ENCODE measurements at regions not wholly inside any gene's neighbourhood (a gene's known extent, or its start where the extent isn't known, plus 50 kb on each side); places are given as distances from the start of the nearest gene placed in this dataset.

GRCh38 chr6:80456724-80457438, 350.4 kb downstream of the BCKDHB start:
- no TSS peak for BruUV-seq (replicated peaks)
- intact Hi-C loops (cut with micrococcal nuclease; ENCODE audit: unreplicated experiment) = no loop called here
- Histone ChIP-seq H3K4me3 (ENCODE audit: low read depth, low read length, poor library complexity, severe bottlenecking) (no peak overlapping the region), H3K27ac (ENCODE audit: low read depth, low read length, poor library complexity, severe bottlenecking) (no peak overlapping the region), H3K36me3 (ENCODE audit: insufficient read depth, low read length, poor library complexity, severe bottlenecking) (no peaks in the 10 kb centered on the region), H3K4me1 (ENCODE audit: insufficient read depth, low read length, poor library complexity, severe bottlenecking) (no peaks in the 10 kb centered on the region), H3K9me3 (ENCODE audit: low read depth, low read length, poor library complexity, severe bottlenecking) (no peaks in the 10 kb centered on the region), H3K27me3 (replicated peaks; ENCODE audit: insufficient read depth, low read depth, low read length, poor library complexity) (no peaks in the 10 kb centered on the region)
- TF ChIP-seq, protein P1, sequence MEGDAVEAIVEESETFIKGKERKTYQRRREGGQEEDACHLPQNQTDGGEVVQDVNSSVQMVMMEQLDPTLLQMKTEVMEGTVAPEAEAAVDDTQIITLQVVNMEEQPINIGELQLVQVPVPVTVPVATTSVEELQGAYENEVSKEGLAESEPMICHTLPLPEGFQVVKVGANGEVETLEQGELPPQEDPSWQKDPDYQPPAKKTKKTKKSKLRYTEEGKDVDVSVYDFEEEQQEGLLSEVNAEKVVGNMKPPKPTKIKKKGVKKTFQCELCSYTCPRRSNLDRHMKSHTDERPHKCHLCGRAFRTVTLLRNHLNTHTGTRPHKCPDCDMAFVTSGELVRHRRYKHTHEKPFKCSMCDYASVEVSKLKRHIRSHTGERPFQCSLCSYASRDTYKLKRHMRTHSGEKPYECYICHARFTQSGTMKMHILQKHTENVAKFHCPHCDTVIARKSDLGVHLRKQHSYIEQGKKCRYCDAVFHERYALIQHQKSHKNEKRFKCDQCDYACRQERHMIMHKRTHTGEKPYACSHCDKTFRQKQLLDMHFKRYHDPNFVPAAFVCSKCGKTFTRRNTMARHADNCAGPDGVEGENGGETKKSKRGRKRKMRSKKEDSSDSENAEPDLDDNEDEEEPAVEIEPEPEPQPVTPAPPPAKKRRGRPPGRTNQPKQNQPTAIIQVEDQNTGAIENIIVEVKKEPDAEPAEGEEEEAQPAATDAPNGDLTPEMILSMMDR (conservative IDR thresholded peaks at IDR 0.05; ENCODE audit: low read depth, low read length) = no peak
- no peak for TF ChIP-seq EZH2 (IDR thresholded peaks at IDR 0.05; ENCODE audit: borderline replicate concordance, low read depth, low read length, poor library complexity, severe bottlenecking)
- POLR2A ChIA-PET (ENCODE audit: low non-redundant PET) = no interaction called here
- no peak for DNase-seq (ENCODE audit: low spot score)
- CTCF ChIA-PET = no interaction called here

DNA sequence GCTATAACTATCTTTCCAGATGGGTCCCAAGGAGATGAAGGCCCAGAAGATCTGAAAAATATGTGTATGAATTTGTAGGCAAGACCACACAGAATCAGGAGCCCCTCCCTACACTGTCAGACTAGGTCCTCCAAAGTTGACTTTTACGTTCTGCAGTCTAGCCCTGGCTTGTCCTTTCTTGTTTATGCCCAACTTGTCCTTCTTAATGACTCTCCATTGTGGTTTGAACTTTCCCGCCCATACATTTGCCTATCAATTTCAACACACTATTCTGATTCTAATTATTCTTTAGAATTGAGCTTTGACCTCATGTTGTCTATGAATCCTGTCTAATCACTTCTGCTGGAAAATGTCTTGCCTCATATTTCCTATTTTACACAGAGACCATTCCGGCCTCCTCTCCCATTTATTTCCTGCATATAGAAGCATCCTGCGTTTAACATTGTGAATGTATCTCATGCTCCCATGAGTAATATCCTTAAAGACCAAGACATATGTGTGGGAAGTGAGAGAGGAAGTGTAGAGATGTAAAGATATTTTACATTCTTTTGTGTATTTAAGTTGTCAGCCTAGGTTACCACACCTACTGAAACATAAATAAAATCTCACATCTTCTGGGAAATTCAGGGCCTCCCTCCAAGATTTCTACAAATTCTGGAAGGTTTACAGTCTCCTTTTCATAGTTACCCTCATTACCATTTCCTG, 348.3 kb downstream of the BCKDHB start:
- DNase-seq (ENCODE audit: low spot score) = no peak
- H3K36me3 ChIP-seq (ENCODE audit: insufficient read depth, low read length, poor library complexity, severe bottlenecking) = no peaks in the 10 kb centered on the region
- H3K4me1 ChIP-seq (ENCODE audit: insufficient read depth, low read length, poor library complexity, severe bottlenecking) = no peaks in the 10 kb centered on the region
- no peak for TF ChIP-seq EZH2 (IDR thresholded peaks at IDR 0.05; ENCODE audit: borderline replicate concordance, low read depth, low read length, poor library complexity, severe bottlenecking)
- TF ChIP-seq, protein P1 (conservative IDR thresholded peaks at IDR 0.05; ENCODE audit: low read depth, low read length) = no peak
- ChIA-PET CTCF (no interaction called here), POLR2A (ENCODE audit: low non-redundant PET) (no interaction called here)
- intact Hi-C loops (cut with micrococcal nuclease; ENCODE audit: unreplicated experiment) = no loop called here
- H3K27me3 ChIP-seq (replicated peaks; ENCODE audit: insufficient read depth, low read depth, low read length, poor library complexity) = no peaks in the 10 kb centered on the region
- no peak overlapping the region for H3K4me3 ChIP-seq (ENCODE audit: low read depth, low read length, poor library complexity, severe bottlenecking)
- BruUV-seq (replicated peaks) = no TSS peak
- no peak overlapping the region for H3K27ac ChIP-seq (ENCODE audit: low read depth, low read length, poor library complexity, severe bottlenecking)
- H3K9me3 ChIP-seq (ENCODE audit: low read depth, low read length, poor library complexity, severe bottlenecking) = no peaks in the 10 kb centered on the region

DNA sequence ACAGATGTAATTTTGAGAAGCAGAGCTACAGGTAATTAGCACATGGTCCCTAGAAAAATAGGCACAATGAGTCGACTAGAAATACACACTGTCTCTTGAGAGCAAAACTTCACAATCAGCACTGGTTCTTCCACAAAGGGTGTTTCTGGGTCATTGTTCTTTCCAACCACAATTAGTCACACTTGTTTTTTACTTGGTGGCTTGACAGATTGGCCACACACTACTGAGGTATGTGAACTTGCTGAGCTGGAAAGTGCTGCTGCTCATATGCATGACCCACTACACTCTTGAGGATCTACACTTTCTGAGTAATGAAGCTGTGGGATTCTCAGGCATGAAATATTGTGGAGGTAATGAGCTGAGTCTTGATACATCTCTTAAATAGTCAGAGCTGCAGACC, 347.7 kb downstream of the BCKDHB start:
- ChIA-PET CTCF (no interaction called here), POLR2A (ENCODE audit: low non-redundant PET) (no interaction called here)
- TF ChIP-seq, protein P1 (conservative IDR thresholded peaks at IDR 0.05; ENCODE audit: low read depth, low read length) = no peak
- TF ChIP-seq EZH2 (IDR thresholded peaks at IDR 0.05; ENCODE audit: borderline replicate concordance, low read depth, low read length, poor library complexity, severe bottlenecking) = no peak
- H3K36me3 ChIP-seq (ENCODE audit: insufficient read depth, low read length, poor library complexity, severe bottlenecking) = no peaks in the 10 kb centered on the region
- no TSS peak for BruUV-seq (replicated peaks)
- intact Hi-C loops (cut with micrococcal nuclease; ENCODE audit: unreplicated experiment) = no loop called here
- no peaks in the 10 kb centered on the region for H3K4me1 ChIP-seq (ENCODE audit: insufficient read depth, low read length, poor library complexity, severe bottlenecking)
- DNase-seq (ENCODE audit: low spot score) = no peak
- H3K27ac ChIP-seq (ENCODE audit: low read depth, low read length, poor library complexity, severe bottlenecking) = no peak overlapping the region
- no peaks in the 10 kb centered on the region for H3K9me3 ChIP-seq (ENCODE audit: low read depth, low read length, poor library complexity, severe bottlenecking)
- H3K4me3 ChIP-seq (ENCODE audit: low read depth, low read length, poor library complexity, severe bottlenecking) = no peak overlapping the region
- H3K27me3 ChIP-seq (replicated peaks; ENCODE audit: insufficient read depth, low read depth, low read length, poor library complexity) = no peaks in the 10 kb centered on the region
